ENCODE measurements at regions not wholly inside any gene's neighbourhood (a gene's known extent, or its start where the extent isn't known, plus 50 kb on each side); places are given as distances from the start of the nearest gene placed in this dataset.

DNA sequence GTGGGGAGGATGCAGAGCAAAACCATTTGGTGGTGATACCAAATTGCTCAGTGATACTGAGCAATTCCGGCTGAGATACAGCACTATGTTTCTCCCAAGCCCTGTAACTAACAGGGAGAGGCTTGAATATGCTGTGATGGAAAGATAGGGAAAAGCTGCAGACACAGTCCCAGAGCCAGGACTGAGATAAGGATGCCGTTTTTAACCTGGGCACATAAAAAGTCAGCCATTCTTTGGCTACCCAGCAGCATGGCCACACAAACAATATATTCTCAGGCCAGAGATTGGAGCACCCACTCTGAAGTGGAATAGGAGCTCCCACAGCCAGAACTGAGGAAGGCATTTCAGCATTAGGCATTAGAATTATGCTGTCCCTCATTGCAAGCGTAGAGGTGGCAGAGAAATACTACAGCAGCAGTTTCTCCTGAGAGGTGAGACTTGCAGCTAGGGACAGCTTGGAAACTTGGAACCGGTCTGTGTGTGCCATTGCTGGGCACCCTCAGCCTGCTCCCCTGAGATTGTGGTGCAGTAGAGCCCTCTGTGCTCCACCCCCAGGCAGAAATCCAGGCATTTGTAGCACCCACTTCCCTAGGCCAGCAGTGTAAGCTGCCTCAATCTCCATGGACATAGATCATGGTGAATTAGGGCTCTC, 346.5 kb downstream of the TMEM135 start:
- no peak overlapping the region for H3K4me3 ChIP-seq (ENCODE audit: low read depth in 1 of 2, low read length in 1 of 2)
- no peaks in the 10 kb centered on the region for H3K36me3 ChIP-seq
- no peaks in the 10 kb centered on the region for H3K27me3 ChIP-seq
- TF ChIP-seq, protein P1, sequence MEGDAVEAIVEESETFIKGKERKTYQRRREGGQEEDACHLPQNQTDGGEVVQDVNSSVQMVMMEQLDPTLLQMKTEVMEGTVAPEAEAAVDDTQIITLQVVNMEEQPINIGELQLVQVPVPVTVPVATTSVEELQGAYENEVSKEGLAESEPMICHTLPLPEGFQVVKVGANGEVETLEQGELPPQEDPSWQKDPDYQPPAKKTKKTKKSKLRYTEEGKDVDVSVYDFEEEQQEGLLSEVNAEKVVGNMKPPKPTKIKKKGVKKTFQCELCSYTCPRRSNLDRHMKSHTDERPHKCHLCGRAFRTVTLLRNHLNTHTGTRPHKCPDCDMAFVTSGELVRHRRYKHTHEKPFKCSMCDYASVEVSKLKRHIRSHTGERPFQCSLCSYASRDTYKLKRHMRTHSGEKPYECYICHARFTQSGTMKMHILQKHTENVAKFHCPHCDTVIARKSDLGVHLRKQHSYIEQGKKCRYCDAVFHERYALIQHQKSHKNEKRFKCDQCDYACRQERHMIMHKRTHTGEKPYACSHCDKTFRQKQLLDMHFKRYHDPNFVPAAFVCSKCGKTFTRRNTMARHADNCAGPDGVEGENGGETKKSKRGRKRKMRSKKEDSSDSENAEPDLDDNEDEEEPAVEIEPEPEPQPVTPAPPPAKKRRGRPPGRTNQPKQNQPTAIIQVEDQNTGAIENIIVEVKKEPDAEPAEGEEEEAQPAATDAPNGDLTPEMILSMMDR (IDR thresholded peaks at IDR 0.05) = no peak
- no peak overlapping the region for H3K27ac ChIP-seq
- H3K9me3 ChIP-seq = peaks cover 8% of the 10 kb centered on the region
- H3K4me1 ChIP-seq (ENCODE audit: control insufficient read depth in 1 of 2, insufficient read depth in 1 of 2, low read depth in 1 of 2, low read length in 1 of 2) = no peaks in the 10 kb centered on the region

DNA sequence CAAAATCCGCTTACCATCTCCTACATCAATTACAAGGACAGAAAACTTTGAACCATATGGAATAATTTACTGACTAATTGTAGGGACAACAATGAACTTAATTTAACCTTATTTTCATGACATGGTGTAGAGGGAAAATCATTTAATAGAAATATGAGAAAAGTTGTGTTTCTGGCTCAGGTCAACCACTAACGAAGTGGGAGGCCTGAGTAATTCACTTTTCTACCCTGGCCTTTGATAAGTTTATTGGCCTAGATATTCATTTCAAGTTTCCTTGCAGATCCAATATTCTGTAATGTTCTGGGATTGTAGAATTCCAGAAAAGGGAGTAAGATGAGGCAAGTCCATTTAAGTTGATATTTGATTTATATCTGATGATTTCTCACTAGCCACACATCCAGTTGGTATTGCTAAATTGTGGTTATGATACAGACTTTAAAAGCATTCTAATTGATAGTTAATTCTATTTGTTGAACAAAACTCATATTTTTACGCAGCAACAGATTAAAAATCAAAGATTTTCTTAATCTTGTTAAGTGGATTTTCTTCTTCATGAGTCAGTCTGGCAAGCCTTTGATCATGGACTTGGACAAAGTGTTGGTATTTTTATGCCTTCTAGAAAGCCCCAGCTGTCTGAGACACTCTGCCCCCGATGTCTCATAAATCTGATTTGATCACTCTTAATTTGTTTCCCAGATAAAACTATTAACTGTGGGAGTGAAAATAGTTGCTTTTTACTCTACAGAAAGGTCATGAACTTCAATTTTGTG, 336.5 kb downstream of the TMEM135 start:
- TF ChIP-seq, protein P1 (IDR thresholded peaks at IDR 0.05) = no peak
- no peak overlapping the region for H3K27ac ChIP-seq

More for the DNA sequence above, 336.5 kb downstream of the TMEM135 start:
- H3K27me3 ChIP-seq = peaks cover 4% of the 10 kb centered on the region
- H3K4me1 ChIP-seq (ENCODE audit: control insufficient read depth in 1 of 2, insufficient read depth in 1 of 2, low read depth in 1 of 2, low read length in 1 of 2) = no peaks in the 10 kb centered on the region
- H3K9me3 ChIP-seq = no peaks in the 10 kb centered on the region
- H3K4me3 ChIP-seq (ENCODE audit: low read depth in 1 of 2, low read length in 1 of 2) = no peak overlapping the region
- H3K36me3 ChIP-seq = no peaks in the 10 kb centered on the region

All from neutrophil (primary cell).